ENCODE measurements at regions not wholly inside any gene's neighbourhood (a gene's known extent, or its start where the extent isn't known, plus 50 kb on each side); places are given as distances from the start of the nearest gene placed in this dataset.
"Not testable (repeated sequence)": the region's sequence is repeated elsewhere in the genome, so short reads cannot be mapped to it uniquely, and the experiment has no call there.

DNA sequence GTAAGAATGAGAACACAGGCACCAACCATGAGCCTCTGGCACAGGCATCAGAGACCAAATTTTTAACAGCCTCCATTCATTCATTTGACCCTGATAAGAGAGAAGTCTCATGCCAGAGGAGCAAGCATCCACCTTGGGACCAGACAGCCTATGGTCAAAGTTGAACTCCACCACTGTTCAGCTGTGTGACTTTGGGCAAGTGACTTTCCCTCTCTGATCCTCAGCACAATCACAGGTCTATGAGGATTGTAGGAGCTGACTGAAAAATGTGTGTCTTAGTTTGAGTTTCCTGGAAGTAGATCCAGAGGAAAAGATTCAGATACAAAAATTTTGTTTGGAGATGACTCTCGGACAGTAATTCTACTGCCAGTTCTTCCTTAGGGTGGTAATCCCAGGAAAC, 645.1 kb upstream of the DEFB115 start:
- Histone ChIP-seq H3K4me1 (ENCODE audit: insufficient read depth) (no peaks in the 10 kb centered on the region), H3K27ac (no peak overlapping the region), H3K9me2 (replicated peaks; ENCODE audit: insufficient read depth) (no peaks in the 10 kb centered on the region), H3K9me3 (ENCODE audit: low read depth) (no peaks in the 10 kb centered on the region), H4K20me1 (ENCODE audit: insufficient read depth, poor library complexity, severe bottlenecking) (no peaks in the 10 kb centered on the region), H3K4me2 (no peak overlapping the region), H3K27me3 (no peaks in the 10 kb centered on the region), H3K79me2 (no peaks in the 10 kb centered on the region), H3K4me3 (no peak overlapping the region), H2AFZ (no peak overlapping the region), H3K36me3 (replicated peaks; ENCODE audit: insufficient read depth, low read depth) (no peaks in the 10 kb centered on the region)
- 81% methylated on average over 1 of the region's 1 CpG for WGBS (ENCODE audit: low lambda C conversion rate, missing lambda C conversion rate)
- no peak for DNase-seq (ENCODE audit: low spot score)
- TF ChIP-seq, protein P1, sequence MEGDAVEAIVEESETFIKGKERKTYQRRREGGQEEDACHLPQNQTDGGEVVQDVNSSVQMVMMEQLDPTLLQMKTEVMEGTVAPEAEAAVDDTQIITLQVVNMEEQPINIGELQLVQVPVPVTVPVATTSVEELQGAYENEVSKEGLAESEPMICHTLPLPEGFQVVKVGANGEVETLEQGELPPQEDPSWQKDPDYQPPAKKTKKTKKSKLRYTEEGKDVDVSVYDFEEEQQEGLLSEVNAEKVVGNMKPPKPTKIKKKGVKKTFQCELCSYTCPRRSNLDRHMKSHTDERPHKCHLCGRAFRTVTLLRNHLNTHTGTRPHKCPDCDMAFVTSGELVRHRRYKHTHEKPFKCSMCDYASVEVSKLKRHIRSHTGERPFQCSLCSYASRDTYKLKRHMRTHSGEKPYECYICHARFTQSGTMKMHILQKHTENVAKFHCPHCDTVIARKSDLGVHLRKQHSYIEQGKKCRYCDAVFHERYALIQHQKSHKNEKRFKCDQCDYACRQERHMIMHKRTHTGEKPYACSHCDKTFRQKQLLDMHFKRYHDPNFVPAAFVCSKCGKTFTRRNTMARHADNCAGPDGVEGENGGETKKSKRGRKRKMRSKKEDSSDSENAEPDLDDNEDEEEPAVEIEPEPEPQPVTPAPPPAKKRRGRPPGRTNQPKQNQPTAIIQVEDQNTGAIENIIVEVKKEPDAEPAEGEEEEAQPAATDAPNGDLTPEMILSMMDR (IDR thresholded peaks at IDR 0.05; ENCODE audit: poor library complexity) = no peak
- no peak for TF ChIP-seq EZH2 (IDR thresholded peaks at IDR 0.05; ENCODE audit: borderline replicate concordance)
- TF ChIP-seq EZH2phosphoT487 (IDR thresholded peaks at IDR 0.05; ENCODE audit: low read depth, severe bottlenecking, unreplicated experiment) = no peak

DNA sequence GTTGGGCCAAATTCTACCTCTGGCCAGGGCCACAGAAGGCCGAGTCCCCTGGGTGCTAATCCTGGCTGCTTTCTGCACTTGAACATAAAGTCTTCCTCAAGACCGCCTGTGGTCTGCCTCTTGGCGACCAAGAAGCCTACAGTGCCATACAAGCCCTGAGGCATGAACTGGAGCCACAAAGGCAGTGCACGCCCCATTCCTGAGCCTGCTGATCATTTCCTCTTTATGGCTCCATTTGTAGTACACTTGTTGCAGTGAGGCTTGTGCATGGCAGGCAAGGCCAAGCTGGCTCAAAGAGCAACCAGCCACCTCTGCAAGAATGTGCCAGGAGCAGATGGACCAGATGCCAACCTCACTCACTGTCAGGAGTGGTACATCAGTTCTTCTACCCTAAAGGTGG, 636.1 kb upstream of the DEFB115 start:
- not testable (repeated sequence) for H3K9me2 ChIP-seq (replicated peaks; ENCODE audit: insufficient read depth); H3K36me3 ChIP-seq (replicated peaks; ENCODE audit: insufficient read depth, low read depth); H3K27ac ChIP-seq; H3K79me2 ChIP-seq; H4K20me1 ChIP-seq (ENCODE audit: insufficient read depth, poor library complexity, severe bottlenecking); H3K4me1 ChIP-seq (ENCODE audit: insufficient read depth); H3K27me3 ChIP-seq; H3K4me2 ChIP-seq; H3K4me3 ChIP-seq; H3K9me3 ChIP-seq (ENCODE audit: low read depth); H2AFZ ChIP-seq; DNase-seq (ENCODE audit: low spot score)
- WGBS (ENCODE audit: low lambda C conversion rate, missing lambda C conversion rate) = 76% methylated on average over 4 of the region's 4 CpGs

- H3K9me3 ChIP-seq (ENCODE audit: low read depth); H3K79me2 ChIP-seq; DNase-seq (ENCODE audit: low spot score); H3K27me3 ChIP-seq; H3K9me2 ChIP-seq (replicated peaks; ENCODE audit: insufficient read depth); H3K36me3 ChIP-seq (replicated peaks; ENCODE audit: insufficient read depth, low read depth); H2AFZ ChIP-seq; H3K4me1 ChIP-seq (ENCODE audit: insufficient read depth); H4K20me1 ChIP-seq (ENCODE audit: insufficient read depth, poor library complexity, severe bottlenecking); H3K4me3 ChIP-seq; H3K4me2 ChIP-seq; H3K27ac ChIP-seq: not testable (repeated sequence)
- 62% methylated on average over 3 of the region's 3 CpGs for WGBS (ENCODE audit: low lambda C conversion rate, missing lambda C conversion rate)
These were observed 633.2 kb upstream of the DEFB115 start for GRCh38 chr20:30624310-30624709.

- WGBS (ENCODE audit: low lambda C conversion rate, missing lambda C conversion rate) = 50% methylated on average over 7 of the region's 7 CpGs
- DNase-seq (ENCODE audit: low spot score); H4K20me1 ChIP-seq (ENCODE audit: insufficient read depth, poor library complexity, severe bottlenecking): not testable (repeated sequence)
These were observed 628.1 kb upstream of the DEFB115 start for GRCh38 chr20:30629376-30629775.

DNA sequence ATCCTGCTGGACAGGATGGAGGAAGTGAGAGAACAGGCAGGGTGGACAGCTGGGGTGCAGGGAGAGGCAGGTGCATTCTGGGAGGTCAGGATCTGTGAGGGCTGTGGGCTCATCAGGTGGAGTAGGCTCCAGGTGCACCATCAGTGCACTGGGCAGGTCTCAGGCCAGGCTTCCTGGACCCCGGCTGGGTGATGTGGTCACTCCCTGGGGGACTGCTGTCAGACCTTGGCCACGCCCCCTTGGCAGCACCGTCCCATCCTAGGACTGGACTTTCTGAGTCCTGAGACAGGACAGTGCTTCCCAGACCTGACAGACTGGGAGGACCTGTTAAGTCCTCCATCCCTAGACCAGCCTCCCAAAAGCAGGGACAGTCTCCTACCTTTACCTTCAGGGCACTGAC, 626.7 kb upstream of the DEFB115 start:
- H3K9me3 ChIP-seq (ENCODE audit: low read depth) = no peaks in the 10 kb centered on the region
- TF ChIP-seq, protein P1 (IDR thresholded peaks at IDR 0.05; ENCODE audit: poor library complexity) = no peak
- TF ChIP-seq EZH2phosphoT487 (IDR thresholded peaks at IDR 0.05; ENCODE audit: low read depth, severe bottlenecking, unreplicated experiment) (no peak), EZH2 (IDR thresholded peaks at IDR 0.05; ENCODE audit: borderline replicate concordance) (no peak)
- 74% methylated on average over 3 of the region's 3 CpGs for WGBS (ENCODE audit: low lambda C conversion rate, missing lambda C conversion rate)

More at GRCh38 chr20:30629376-30629775, 628.1 kb upstream of the DEFB115 start:
- H2AFZ ChIP-seq; H3K4me3 ChIP-seq; H3K27me3 ChIP-seq; H3K36me3 ChIP-seq (replicated peaks; ENCODE audit: insufficient read depth, low read depth); H3K27ac ChIP-seq; H3K4me2 ChIP-seq; H3K9me3 ChIP-seq (ENCODE audit: low read depth); H3K9me2 ChIP-seq (replicated peaks; ENCODE audit: insufficient read depth); H3K4me1 ChIP-seq (ENCODE audit: insufficient read depth); H3K79me2 ChIP-seq: not testable (repeated sequence)

DNA sequence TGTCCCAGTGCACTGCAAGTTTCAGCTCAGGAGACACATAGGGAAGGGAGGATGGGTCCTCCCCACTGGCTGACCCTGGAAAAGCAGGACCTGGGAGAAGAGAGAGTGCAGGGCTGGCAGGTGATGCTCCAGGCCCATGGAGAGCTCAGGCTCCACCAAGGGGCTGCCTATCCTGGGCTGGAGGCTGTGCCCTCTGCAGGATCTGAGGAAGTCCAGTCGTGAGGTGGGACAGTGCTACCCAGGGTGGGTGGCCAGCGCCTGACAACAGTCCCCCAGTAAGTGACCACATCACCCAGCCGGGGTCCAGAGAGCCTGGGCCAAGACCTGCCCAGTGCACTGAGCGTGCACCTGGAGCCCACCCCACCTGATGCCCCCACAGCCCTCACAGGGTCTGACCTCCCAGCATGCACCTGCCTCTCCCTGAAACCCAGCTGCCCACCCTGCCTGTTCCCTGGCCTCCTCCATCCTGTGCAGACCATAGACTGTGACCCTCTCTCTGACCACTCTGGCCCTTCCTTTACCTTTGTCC, 626.1 kb upstream of the DEFB115 start:
- not testable (repeated sequence) for DNase-seq (ENCODE audit: low spot score); H3K4me1 ChIP-seq (ENCODE audit: insufficient read depth); H3K9me3 ChIP-seq (ENCODE audit: low read depth); H3K9me2 ChIP-seq (replicated peaks; ENCODE audit: insufficient read depth); H3K27me3 ChIP-seq; H4K20me1 ChIP-seq (ENCODE audit: insufficient read depth, poor library complexity, severe bottlenecking); H3K27ac ChIP-seq; H3K79me2 ChIP-seq; H3K4me2 ChIP-seq; H2AFZ ChIP-seq; H3K36me3 ChIP-seq (replicated peaks; ENCODE audit: insufficient read depth, low read depth); H3K4me3 ChIP-seq
- 42% methylated on average over 3 of the region's 4 CpGs for WGBS (ENCODE audit: low lambda C conversion rate, missing lambda C conversion rate)

More for the DNA sequence above, 626.7 kb upstream of the DEFB115 start:
- H3K4me3 ChIP-seq = no peak overlapping the region
- H3K36me3 ChIP-seq (replicated peaks; ENCODE audit: insufficient read depth, low read depth) = no peaks in the 10 kb centered on the region
- H3K27me3 ChIP-seq = no peaks in the 10 kb centered on the region
- no peaks in the 10 kb centered on the region for H3K4me1 ChIP-seq (ENCODE audit: insufficient read depth)
- no peak overlapping the region for H2AFZ ChIP-seq
- no peak overlapping the region for H3K4me2 ChIP-seq
- no peaks in the 10 kb centered on the region for H3K9me2 ChIP-seq (replicated peaks; ENCODE audit: insufficient read depth)
- no peak for DNase-seq (ENCODE audit: low spot score)
- H4K20me1 ChIP-seq (ENCODE audit: insufficient read depth, poor library complexity, severe bottlenecking) = no peaks in the 10 kb centered on the region
- H3K27ac ChIP-seq = no peak overlapping the region
- no peaks in the 10 kb centered on the region for H3K79me2 ChIP-seq

DNA sequence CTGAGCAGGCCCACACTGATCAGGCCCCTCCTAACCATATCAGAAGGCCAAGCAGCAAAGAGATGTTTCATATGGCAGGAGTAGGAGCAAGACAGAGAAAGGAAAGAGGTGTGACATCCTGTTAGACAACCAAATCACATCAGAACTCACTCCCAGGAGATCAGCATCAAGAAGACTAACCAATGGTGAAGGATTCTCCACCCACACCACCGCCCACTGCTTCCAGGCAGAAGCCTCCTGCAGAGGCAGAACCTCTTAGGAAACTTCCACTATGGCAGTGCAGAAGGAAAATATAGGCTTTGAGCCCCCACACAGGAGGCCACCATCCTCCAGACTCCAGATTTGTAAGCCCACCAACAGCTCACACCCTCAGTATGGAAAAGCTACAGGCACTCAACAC, 624.7 kb upstream of the DEFB115 start:
- WGBS (ENCODE audit: low lambda C conversion rate, missing lambda C conversion rate) = 38% methylated on average over 1 of the region's 1 CpG
- H3K79me2 ChIP-seq; H2AFZ ChIP-seq; H3K9me2 ChIP-seq (replicated peaks; ENCODE audit: insufficient read depth); H3K36me3 ChIP-seq (replicated peaks; ENCODE audit: insufficient read depth, low read depth); H3K4me1 ChIP-seq (ENCODE audit: insufficient read depth); H3K9me3 ChIP-seq (ENCODE audit: low read depth); H3K4me2 ChIP-seq; H3K27ac ChIP-seq; H4K20me1 ChIP-seq (ENCODE audit: insufficient read depth, poor library complexity, severe bottlenecking); H3K4me3 ChIP-seq; DNase-seq (ENCODE audit: low spot score); H3K27me3 ChIP-seq: not testable (repeated sequence)
